ENCODE measurements at regions not wholly inside any gene's neighbourhood (a gene's known extent, or its start where the extent isn't known, plus 50 kb on each side); places are given as distances from the start of the nearest gene placed in this dataset.

GRCh38 chr4:38365748-38366310, 298.2 kb upstream of the KLF3 start:
- H3K4me3 ChIP-seq (ENCODE audit: low read depth, low read length): no peak overlapping the region
- TF ChIP-seq, protein P1, sequence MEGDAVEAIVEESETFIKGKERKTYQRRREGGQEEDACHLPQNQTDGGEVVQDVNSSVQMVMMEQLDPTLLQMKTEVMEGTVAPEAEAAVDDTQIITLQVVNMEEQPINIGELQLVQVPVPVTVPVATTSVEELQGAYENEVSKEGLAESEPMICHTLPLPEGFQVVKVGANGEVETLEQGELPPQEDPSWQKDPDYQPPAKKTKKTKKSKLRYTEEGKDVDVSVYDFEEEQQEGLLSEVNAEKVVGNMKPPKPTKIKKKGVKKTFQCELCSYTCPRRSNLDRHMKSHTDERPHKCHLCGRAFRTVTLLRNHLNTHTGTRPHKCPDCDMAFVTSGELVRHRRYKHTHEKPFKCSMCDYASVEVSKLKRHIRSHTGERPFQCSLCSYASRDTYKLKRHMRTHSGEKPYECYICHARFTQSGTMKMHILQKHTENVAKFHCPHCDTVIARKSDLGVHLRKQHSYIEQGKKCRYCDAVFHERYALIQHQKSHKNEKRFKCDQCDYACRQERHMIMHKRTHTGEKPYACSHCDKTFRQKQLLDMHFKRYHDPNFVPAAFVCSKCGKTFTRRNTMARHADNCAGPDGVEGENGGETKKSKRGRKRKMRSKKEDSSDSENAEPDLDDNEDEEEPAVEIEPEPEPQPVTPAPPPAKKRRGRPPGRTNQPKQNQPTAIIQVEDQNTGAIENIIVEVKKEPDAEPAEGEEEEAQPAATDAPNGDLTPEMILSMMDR (IDR thresholded peaks at IDR 0.05; ENCODE audit: low read depth, low read length): no peak

DNA sequence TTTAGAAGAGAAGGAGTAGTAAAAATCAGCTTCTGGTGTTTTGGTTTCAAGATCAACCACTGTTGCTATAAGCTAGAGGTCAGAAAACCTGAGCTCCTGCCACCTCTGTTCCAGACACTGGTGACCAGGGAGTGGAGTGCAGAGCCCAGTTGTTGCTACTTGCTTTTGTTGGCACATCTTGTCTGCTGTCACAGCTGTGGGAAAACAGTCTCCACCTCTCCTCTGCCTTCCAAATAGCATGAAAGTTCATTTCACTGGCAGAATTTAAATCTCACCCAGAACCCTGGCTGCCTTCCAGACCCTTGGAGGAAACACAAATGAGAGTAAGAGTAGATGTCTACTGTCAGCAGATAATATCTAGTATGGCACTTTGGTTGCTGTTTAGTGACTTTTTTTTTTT, 297.5 kb upstream of the KLF3 start:
- TF ChIP-seq, protein P1 (IDR thresholded peaks at IDR 0.05; ENCODE audit: low read depth, low read length): no peak
- no peak overlapping the region for H3K4me3 ChIP-seq (ENCODE audit: low read depth, low read length)

DNA sequence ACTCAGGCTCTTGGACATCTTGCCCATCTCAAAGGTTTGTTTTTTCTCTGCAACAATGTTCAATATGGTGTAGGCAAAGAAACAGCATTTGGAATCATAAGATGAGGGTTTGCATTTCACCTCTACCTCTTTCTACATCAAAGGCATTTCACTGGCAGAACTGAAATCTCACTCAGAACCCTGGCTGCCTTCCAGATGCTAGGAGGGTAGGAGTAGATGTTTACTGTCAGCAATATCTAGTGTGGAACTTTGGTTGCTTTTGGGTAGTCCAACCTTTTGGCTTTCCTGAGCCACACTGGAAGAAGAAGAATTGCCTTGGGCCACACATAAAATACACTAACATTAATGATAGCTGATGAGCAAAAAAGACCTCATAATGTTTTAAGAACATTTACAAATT, 297.0 kb upstream of the KLF3 start:
- no peak overlapping the region for H3K4me3 ChIP-seq (ENCODE audit: low read depth, low read length)
- TF ChIP-seq, protein P1 (IDR thresholded peaks at IDR 0.05; ENCODE audit: low read depth, low read length): no peak

DNA sequence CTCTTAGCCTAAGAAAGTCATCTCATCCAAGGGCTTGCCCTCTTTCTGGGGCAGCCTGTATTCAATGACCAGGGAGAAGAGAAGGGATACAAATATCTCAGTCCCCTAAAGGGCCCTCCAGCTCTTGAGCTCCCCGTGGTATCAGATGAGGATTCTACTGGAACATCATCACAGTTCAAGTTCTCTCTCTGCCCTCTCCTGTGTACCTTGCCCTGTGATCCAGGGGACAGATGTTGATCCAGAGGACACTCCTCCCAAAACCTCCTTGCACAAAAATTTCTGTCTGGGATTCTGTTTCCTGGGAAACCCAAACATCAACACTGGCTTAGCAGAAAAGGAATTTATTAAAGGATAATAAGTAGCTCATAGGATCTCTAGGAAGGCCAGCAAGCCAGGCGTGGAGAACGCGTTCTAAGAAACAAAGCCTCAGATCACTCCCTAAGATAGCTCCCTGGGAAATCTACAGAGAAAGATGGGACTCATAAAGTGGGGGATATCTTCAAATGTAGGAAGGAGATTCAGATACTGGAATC, 296.3 kb upstream of the KLF3 start:
- TF ChIP-seq, protein P1 (IDR thresholded peaks at IDR 0.05; ENCODE audit: low read depth, low read length): no peak
- no peak overlapping the region for H3K4me3 ChIP-seq (ENCODE audit: low read depth, low read length)

DNA sequence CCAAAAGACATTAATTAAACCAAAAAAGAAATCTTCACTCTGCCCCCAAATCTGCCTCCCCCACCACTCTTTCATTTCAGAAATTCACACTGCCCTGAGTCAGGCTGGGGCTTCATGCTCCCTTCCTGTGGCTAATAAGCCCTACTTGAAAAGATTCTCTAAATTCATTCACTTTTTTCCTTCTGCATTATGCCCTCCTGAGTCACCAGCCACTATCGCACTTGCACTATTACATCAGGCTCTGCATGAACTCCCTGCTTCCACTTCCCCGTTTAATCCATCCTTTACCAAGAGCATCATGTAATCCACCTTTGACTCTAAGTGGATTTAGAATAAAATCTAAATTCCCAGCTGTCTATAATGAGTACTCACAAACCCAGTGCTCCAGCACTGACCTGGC, 295.4 kb upstream of the KLF3 start:
- TF ChIP-seq, protein P1 (IDR thresholded peaks at IDR 0.05; ENCODE audit: low read depth, low read length): no peak

GRCh38 chr4:38371391-38371851, 292.6 kb upstream of the KLF3 start:
- TF ChIP-seq, protein P1 (IDR thresholded peaks at IDR 0.05; ENCODE audit: low read depth, low read length): no peak
- no peak overlapping the region for H3K4me3 ChIP-seq (ENCODE audit: low read depth, low read length)

More for the DNA sequence above, 295.4 kb upstream of the KLF3 start:
- H3K4me3 ChIP-seq (ENCODE audit: low read depth, low read length): no peak overlapping the region

- no peak overlapping the region for H3K4me3 ChIP-seq (ENCODE audit: low read depth, low read length)
- TF ChIP-seq, protein P1 (IDR thresholded peaks at IDR 0.05; ENCODE audit: low read depth, low read length): no peak
Measured at GRCh38 chr4:38373375-38373774, 290.6 kb upstream of the KLF3 start.

All from WI38 (cell line).